ENCODE measurements at regions not wholly inside any gene's neighbourhood (a gene's known extent, or its start where the extent isn't known, plus 50 kb on each side); places are given as distances from the start of the nearest gene placed in this dataset.

GRCh38 chr11:71075871-71076420, 176.4 kb downstream of the SHANK2 start:
- no peak for DNase-seq (ENCODE audit: low read depth)

- no peak for DNase-seq (ENCODE audit: low read depth)
Measured at GRCh38 chr11:71075116-71075720, 177.2 kb downstream of the SHANK2 start.

DNA sequence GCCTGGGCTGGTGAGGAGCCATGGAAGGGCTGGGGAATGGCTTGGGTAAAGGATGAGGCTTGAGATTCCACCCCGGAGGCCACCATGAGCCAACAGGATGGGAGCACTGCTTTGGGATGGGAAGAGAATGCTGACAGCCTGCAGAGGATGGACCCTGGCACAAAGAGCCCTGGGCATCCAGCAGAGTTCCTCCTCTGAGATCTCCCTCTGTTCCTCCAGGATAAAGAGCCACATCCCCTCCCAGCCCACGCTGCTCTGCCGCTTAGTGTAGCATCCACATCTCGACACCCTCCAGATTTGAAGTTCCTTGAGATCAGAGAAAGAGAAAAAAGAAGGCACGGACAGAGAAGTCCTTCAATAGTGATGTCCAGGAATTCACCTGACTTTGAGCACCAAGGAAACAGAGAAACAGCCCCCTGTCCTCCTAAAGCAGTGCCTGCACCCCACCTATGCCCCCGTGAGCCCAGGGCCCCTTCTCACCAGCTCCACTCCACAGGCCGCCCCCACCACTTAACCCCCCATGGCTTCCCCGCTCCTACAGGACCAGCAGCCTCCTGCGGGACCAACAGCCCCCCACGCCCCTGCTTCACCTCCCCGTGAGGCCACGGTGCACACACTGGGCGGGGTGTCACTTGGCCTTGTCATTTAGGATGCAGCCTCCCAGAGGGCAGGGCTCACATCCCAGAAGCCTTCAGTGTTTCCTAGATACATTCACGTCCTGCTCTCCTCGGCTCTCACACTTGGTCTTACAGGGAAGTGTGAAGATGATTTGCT, 180.5 kb downstream of the SHANK2 start:
- no peak for DNase-seq (ENCODE audit: low read depth)

DNA sequence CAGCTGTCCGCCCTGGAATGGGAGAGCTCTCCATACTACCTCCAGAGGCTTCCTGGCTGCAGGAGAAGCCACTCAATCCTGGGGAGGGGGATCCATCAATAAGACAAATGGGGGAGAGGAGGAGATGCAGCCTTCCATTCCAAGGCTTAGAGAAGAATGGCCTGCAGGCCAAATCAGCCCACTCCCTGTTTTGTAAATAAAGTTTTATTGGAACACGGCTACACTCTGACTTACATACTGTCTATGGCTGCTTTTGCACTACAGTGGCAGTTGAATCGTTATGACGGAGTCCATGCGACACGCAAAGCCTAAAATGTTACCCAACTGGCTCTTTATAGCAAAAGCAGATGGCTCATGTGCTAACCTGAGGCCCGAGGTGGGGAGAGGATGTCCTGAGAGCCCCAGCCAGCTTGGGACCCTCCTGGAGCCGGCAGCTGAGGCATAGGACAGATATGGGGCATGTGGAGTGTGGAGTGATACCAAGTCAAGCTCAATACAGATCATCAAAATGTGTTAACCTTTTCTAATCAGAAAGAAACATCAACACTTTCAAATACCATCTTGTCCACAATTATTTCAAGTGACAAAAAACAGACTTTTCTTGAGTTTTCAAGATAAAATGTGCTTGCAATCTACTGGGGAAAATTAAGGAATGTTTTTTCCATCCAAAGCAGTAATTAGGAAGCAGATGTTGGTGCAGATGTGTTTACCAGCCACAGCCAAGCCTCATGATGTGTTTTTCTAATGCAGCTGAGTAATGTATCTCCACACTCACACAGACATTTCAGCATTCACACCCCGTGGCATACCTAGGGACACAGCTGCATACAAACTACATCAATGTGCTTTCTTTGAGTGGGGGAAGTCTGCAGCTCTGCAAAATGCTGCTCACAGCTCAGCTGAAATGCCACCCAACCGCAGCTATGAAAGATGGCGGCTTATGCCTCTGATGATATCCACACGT, 181.6 kb downstream of the SHANK2 start:
- no peak for DNase-seq (ENCODE audit: low read depth)

- DNase-seq (ENCODE audit: low read depth) = no peak
Measured at GRCh38 chr11:71068963-71069362, 183.4 kb downstream of the SHANK2 start.

DNA sequence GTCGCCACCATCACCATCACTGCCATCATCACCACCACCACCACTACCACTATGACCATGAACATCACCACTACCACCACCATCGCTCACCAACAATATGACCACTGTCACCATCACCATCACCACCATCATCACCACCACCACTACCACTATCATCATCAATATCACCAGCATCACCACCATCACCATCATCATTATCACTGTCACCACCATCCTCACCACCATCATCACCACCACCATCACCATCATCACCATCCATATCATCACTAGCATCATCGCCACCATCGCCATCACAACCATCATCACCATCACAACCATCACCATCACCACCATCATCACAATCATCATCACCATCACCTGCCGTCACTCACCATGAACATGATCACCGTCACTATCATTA, 184.6 kb downstream of the SHANK2 start:
- no peak for DNase-seq (ENCODE audit: low read depth)

GRCh38 chr11:71066311-71066710, 186.1 kb downstream of the SHANK2 start:
- DNase-seq (ENCODE audit: low read depth) = no peak

- no peak for DNase-seq (ENCODE audit: low read depth)
Measured at GRCh38 chr11:71065841-71066240, 186.5 kb downstream of the SHANK2 start.

DNA sequence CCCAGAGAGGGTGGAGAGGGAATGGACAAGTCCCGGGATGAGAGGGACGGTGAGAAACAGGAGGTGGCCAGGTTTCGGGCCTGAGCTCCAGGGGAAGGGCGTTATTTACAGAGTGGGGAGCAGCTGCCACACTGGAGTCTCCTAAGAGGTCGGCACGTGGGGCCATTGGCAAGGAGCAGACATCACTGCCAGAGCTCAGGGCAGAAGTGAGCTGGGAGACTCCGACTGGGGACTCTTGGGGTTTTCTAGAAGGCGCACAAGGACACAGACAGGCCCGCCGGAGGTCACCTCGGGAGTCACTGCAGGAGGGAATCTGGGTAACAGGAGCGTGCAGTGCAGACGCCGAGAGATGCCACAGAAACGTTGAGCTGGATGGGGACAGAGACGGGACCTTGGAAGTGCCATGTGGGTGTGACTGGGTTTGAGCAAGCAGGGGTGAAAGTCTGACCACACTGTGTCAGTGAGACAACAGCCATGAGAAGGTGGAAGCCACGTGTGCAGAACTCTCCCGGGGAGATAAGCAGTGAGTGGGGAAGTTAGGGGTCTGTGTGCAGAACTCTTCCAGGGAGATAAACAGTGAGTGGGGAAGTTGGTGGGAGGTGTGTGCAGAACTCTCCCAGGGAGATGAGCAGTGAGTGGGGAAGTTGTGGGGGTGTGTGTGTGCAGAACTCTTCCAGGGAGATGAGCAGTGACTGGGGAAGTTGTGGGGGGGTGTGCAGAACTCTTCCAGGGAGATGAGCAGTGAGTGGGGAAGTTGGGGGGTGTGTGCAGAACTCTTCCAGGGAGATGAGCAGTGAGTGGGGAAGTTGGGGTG, 187.5 kb downstream of the SHANK2 start:
- no peak for DNase-seq (ENCODE audit: low read depth)

DNA sequence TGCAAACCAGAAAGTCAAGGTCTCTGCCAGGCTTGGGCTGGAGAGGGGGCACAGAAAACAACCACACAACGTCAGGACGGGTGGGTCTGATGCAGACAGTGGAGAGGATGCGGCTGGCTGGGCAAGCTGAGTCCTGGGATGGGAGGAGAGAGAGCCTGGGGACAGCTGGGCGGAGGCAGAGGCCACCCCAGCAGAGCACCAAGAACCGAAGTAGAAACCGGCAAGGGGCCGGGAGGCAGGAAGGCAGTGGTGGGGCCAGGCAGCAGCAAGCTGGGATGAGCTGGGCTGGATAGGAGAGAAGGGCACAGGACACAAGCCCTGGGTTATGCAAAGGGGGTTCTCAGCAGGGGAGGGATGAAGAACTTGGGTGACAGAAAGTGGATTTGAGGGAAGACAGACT, 188.2 kb downstream of the SHANK2 start:
- no peak for DNase-seq (ENCODE audit: low read depth)

DNA sequence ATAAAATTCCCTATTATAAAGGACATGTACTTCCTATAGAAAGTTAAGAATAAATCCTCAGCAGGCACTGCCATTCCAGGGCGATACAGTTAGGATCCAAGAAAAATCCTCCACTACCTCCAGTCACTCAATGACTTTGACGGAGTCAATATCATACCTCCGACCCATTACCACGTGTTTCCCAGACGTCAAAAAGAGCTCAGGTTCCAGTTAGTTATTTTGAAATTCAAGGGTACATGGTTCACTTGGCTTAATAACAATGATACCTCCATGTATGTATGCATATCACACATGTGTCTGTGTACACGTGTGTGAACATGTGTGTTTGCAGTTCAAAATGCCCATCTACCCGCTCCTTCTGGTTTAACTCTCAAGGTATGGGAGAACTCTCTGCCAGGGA, 189.2 kb downstream of the SHANK2 start:
- DNase-seq (ENCODE audit: low read depth) = no peak

DNA sequence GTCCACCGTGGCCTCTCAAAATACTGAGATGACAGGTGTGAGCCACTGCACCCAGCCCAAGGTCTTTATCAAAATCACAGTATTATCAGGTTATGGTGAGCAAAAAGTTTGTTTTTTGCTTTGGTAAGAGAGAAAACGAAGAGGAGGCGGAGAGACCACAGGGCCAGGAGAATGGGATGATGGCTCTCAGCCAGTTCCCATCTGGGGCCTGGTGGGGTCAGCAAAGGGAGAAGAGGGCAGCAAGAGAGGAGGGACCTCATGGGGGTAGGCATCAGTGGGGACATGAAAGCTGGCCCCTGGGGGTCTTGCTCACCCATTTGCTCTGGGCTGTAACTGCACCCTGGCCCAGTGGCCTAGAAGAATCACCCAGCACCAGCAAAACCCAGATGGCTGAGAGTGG, 190.2 kb downstream of the SHANK2 start:
- no peak for DNase-seq (ENCODE audit: low read depth)

GRCh38 chr11:71060391-71060791, 192.0 kb downstream of the SHANK2 start:
- DNase-seq (ENCODE audit: low read depth) = no peak

DNA sequence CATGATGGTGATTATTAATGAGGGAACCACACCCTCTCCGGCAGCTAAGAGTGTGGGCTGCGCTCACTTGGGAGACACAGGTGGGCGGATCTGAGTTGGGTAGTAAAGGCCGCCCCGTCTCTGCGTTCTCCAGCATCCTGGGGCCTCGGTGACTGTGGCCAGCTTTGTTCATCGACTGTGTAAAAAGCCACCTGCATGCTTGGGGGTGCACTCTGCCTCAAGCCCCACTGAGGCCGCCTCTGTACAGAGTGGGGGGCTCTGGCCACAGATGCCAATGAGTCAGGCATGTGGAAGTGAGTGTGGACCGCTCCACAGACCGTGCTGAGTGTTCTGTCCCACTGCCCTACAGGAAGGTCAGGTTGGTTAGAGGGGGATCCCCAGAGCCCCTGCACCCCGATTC, 192.7 kb downstream of the SHANK2 start:
- no peak for DNase-seq (ENCODE audit: low read depth)

- DNase-seq (ENCODE audit: low read depth) = no peak
Measured at GRCh38 chr11:71055925-71056324, 196.5 kb downstream of the SHANK2 start.

Data from stimulated activated CD8-positive, alpha-beta memory T cell treated with anti-CD3 and anti-CD28 coated beads, Interleukin-15, amount 100 ng/mL, for 24 hours (primary cell).